ENCODE measurements at regions not wholly inside any gene's neighbourhood (a gene's known extent, or its start where the extent isn't known, plus 50 kb on each side); places are given as distances from the start of the nearest gene placed in this dataset.

DNA sequence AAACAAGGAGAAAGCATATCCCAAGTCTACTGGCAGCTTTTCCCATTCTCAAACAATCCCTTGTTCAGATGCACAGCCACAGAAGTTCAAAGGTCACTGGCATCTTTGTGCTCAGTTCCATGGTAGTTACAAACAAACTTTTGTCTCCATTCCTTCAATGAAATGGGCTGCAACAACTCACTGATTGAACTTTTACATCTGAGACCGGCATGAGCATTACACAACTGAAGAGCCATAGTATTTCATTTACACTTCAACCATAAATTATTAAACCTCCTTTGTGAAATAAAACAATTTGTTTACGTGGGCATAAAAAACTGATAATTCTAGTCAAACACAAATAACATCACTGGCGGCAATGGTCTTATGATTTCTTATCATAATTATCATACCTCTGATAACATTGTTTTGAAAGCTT lies 67.8 kb upstream of the ARHGAP32 start (continued):
- TF ChIP-seq, protein P1, sequence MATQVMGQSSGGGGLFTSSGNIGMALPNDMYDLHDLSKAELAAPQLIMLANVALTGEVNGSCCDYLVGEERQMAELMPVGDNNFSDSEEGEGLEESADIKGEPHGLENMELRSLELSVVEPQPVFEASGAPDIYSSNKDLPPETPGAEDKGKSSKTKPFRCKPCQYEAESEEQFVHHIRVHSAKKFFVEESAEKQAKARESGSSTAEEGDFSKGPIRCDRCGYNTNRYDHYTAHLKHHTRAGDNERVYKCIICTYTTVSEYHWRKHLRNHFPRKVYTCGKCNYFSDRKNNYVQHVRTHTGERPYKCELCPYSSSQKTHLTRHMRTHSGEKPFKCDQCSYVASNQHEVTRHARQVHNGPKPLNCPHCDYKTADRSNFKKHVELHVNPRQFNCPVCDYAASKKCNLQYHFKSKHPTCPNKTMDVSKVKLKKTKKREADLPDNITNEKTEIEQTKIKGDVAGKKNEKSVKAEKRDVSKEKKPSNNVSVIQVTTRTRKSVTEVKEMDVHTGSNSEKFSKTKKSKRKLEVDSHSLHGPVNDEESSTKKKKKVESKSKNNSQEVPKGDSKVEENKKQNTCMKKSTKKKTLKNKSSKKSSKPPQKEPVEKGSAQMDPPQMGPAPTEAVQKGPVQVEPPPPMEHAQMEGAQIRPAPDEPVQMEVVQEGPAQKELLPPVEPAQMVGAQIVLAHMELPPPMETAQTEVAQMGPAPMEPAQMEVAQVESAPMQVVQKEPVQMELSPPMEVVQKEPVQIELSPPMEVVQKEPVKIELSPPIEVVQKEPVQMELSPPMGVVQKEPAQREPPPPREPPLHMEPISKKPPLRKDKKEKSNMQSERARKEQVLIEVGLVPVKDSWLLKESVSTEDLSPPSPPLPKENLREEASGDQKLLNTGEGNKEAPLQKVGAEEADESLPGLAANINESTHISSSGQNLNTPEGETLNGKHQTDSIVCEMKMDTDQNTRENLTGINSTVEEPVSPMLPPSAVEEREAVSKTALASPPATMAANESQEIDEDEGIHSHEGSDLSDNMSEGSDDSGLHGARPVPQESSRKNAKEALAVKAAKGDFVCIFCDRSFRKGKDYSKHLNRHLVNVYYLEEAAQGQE (IDR thresholded peaks at IDR 0.05; ENCODE audit: borderline replicate concordance in 1 of 2, low read depth in 1 of 2, low read length in 2 of 2) = 0 out of 4 replicates have a peak, but pooled peaks of 1 of the 2 experiments have one; percentile 25
- TF ChIP-seq, protein P2, sequence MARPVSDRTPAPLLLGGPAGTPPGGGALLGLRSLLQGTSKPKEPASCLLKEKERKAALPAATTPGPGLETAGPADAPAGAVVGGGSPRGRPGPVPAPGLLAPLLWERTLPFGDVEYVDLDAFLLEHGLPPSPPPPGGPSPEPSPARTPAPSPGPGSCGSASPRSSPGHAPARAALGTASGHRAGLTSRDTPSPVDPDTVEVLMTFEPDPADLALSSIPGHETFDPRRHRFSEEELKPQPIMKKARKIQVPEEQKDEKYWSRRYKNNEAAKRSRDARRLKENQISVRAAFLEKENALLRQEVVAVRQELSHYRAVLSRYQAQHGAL (CRISPR knock-in tag; IDR thresholded peaks at IDR 0.05; ENCODE audit: not compliant biosample characterization) = no peak
- TF ChIP-seq ZNF724P (CRISPR knock-in tag; IDR thresholded peaks at IDR 0.05; ENCODE audit: borderline replicate concordance) (no peak), HNRNPH1 (optimal IDR thresholded peaks at IDR 0.05; ENCODE audit: low read depth, low read length) (no peak), ZNF737 (CRISPR knock-in tag; IDR thresholded peaks at IDR 0.05; ENCODE audit: borderline replicate concordance) (no peak), DNMT1 (CRISPR knock-in tag; IDR thresholded peaks at IDR 0.05) (no peak), ZNF34 (CRISPR knock-in tag; IDR thresholded peaks at IDR 0.05; ENCODE audit: borderline replicate concordance) (no peak), CENPX (CRISPR knock-in tag; IDR thresholded peaks at IDR 0.05) (no peak), ZFX (CRISPR knock-in tag; IDR thresholded peaks at IDR 0.05; ENCODE audit: low read depth) (no peak), PLRG1 (conservative IDR thresholded peaks at IDR 0.05) (no peak), HMGA1 (CRISPR knock-in tag; conservative IDR thresholded peaks at IDR 0.05) (no peak), XBP1 (CRISPR knock-in tag; IDR thresholded peaks at IDR 0.05) (no peak), ELF1 (CRISPR knock-in tag; IDR thresholded peaks at IDR 0.05) (no peak)
- TF ChIP-seq, protein P3, sequence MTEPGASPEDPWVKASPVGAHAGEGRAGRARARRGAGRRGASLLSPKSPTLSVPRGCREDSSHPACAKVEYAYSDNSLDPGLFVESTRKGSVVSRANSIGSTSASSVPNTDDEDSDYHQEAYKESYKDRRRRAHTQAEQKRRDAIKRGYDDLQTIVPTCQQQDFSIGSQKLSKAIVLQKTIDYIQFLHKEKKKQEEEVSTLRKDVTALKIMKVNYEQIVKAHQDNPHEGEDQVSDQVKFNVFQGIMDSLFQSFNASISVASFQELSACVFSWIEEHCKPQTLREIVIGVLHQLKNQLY (CRISPR knock-in tag; IDR thresholded peaks at IDR 0.05) = 0 out of 2 replicates have a peak, but pooled peaks have one; percentile 52
- TF ChIP-seq, protein P4, sequence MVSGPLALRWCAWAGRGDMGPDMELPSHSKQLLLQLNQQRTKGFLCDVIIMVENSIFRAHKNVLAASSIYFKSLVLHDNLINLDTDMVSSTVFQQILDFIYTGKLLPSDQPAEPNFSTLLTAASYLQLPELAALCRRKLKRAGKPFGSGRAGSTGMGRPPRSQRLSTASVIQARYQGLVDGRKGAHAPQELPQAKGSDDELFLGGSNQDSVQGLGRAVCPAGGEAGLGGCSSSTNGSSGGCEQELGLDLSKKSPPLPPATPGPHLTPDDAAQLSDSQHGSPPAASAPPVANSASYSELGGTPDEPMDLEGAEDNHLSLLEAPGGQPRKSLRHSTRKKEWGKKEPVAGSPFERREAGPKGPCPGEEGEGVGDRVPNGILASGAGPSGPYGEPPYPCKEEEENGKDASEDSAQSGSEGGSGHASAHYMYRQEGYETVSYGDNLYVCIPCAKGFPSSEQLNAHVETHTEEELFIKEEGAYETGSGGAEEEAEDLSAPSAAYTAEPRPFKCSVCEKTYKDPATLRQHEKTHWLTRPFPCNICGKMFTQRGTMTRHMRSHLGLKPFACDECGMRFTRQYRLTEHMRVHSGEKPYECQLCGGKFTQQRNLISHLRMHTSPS (CRISPR knock-in tag; IDR thresholded peaks at IDR 0.05; ENCODE audit: low read depth) = no peak
- TF ChIP-seq, protein P5, sequence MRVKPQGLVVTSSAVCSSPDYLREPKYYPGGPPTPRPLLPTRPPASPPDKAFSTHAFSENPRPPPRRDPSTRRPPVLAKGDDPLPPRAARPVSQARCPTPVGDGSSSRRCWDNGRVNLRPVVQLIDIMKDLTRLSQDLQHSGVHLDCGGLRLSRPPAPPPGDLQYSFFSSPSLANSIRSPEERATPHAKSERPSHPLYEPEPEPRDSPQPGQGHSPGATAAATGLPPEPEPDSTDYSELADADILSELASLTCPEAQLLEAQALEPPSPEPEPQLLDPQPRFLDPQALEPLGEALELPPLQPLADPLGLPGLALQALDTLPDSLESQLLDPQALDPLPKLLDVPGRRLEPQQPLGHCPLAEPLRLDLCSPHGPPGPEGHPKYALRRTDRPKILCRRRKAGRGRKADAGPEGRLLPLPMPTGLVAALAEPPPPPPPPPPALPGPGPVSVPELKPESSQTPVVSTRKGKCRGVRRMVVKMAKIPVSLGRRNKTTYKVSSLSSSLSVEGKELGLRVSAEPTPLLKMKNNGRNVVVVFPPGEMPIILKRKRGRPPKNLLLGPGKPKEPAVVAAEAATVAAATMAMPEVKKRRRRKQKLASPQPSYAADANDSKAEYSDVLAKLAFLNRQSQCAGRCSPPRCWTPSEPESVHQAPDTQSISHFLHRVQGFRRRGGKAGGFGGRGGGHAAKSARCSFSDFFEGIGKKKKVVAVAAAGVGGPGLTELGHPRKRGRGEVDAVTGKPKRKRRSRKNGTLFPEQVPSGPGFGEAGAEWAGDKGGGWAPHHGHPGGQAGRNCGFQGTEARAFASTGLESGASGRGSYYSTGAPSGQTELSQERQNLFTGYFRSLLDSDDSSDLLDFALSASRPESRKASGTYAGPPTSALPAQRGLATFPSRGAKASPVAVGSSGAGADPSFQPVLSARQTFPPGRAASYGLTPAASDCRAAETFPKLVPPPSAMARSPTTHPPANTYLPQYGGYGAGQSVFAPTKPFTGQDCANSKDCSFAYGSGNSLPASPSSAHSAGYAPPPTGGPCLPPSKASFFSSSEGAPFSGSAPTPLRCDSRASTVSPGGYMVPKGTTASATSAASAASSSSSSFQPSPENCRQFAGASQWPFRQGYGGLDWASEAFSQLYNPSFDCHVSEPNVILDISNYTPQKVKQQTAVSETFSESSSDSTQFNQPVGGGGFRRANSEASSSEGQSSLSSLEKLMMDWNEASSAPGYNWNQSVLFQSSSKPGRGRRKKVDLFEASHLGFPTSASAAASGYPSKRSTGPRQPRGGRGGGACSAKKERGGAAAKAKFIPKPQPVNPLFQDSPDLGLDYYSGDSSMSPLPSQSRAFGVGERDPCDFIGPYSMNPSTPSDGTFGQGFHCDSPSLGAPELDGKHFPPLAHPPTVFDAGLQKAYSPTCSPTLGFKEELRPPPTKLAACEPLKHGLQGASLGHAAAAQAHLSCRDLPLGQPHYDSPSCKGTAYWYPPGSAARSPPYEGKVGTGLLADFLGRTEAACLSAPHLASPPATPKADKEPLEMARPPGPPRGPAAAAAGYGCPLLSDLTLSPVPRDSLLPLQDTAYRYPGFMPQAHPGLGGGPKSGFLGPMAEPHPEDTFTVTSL (CRISPR knock-in tag; IDR thresholded peaks at IDR 0.05; ENCODE audit: borderline replicate concordance) = peak; percentile 76; the same call in 1 of the 2 replicates

Measured in HepG2 (cell line).